ENCODE measurements at regions not wholly inside any gene's neighbourhood (a gene's known extent, or its start where the extent isn't known, plus 50 kb on each side); places are given as distances from the start of the nearest gene placed in this dataset.

GRCh38 chr14:104406831-104407230 is 172.7 kb upstream of the C14orf180 start:
- TF ChIP-seq, protein P1, sequence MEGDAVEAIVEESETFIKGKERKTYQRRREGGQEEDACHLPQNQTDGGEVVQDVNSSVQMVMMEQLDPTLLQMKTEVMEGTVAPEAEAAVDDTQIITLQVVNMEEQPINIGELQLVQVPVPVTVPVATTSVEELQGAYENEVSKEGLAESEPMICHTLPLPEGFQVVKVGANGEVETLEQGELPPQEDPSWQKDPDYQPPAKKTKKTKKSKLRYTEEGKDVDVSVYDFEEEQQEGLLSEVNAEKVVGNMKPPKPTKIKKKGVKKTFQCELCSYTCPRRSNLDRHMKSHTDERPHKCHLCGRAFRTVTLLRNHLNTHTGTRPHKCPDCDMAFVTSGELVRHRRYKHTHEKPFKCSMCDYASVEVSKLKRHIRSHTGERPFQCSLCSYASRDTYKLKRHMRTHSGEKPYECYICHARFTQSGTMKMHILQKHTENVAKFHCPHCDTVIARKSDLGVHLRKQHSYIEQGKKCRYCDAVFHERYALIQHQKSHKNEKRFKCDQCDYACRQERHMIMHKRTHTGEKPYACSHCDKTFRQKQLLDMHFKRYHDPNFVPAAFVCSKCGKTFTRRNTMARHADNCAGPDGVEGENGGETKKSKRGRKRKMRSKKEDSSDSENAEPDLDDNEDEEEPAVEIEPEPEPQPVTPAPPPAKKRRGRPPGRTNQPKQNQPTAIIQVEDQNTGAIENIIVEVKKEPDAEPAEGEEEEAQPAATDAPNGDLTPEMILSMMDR (IDR thresholded peaks at IDR 0.05 in 4 of 5, conservative IDR thresholded peaks at IDR 0.05 in 1 of 5) = no peak
- TF ChIP-seq POLR2A (IDR thresholded peaks at IDR 0.05) = no peak
